ENCODE measurements at regions not wholly inside any gene's neighbourhood (a gene's known extent, or its start where the extent isn't known, plus 50 kb on each side); places are given as distances from the start of the nearest gene placed in this dataset.

DNA sequence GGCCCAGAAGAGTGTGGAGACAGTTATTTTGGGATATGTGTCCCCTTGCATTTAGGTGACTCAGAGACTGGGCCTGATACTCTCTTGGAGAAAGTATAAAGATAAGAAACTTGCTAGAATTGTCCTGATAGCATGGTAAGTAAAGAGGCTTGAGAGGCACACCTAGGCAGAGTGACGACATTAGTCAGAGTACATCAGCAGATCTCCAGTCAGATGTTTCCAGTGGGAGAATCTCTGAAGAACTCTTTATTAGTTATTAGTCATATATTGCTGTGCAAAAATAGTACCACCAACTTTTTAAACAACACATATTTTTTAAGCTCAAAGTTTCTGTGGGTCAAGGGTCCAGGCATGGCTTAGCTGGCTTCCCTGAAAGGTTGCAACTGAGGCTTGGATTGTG lies 182.6 kb downstream of the NEBL start:
- H3K36me3 ChIP-seq (ENCODE audit: control insufficient read depth in 4 of 4, insufficient read depth in 3 of 4, low read depth in 1 of 4, low read length in 3 of 4) = no peaks in the 10 kb centered on the region
- DNase-seq (ENCODE audit: low spot score) = no peak
- 47% methylated on average over 1 of the region's 1 CpG for WGBS
- no peaks in the 10 kb centered on the region for H3K9me3 ChIP-seq (ENCODE audit: control insufficient read depth in 4 of 4, low read length in 3 of 4)
- TF ChIP-seq, protein P1, sequence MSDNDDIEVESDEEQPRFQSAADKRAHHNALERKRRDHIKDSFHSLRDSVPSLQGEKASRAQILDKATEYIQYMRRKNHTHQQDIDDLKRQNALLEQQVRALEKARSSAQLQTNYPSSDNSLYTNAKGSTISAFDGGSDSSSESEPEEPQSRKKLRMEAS (IDR thresholded peaks at IDR 0.05) = no peak
- TF ChIP-seq FOXA2 (IDR thresholded peaks at IDR 0.05) (no peak), HNF4A (conservative IDR thresholded peaks at IDR 0.05) (no peak), FOXA1 (IDR thresholded peaks at IDR 0.05) (no peak), HNF4G (IDR thresholded peaks at IDR 0.05) (no peak), TAF1 (conservative IDR thresholded peaks at IDR 0.05) (no peak), RAD21 (IDR thresholded peaks at IDR 0.05) (no peak)
- TF ChIP-seq, protein P2, sequence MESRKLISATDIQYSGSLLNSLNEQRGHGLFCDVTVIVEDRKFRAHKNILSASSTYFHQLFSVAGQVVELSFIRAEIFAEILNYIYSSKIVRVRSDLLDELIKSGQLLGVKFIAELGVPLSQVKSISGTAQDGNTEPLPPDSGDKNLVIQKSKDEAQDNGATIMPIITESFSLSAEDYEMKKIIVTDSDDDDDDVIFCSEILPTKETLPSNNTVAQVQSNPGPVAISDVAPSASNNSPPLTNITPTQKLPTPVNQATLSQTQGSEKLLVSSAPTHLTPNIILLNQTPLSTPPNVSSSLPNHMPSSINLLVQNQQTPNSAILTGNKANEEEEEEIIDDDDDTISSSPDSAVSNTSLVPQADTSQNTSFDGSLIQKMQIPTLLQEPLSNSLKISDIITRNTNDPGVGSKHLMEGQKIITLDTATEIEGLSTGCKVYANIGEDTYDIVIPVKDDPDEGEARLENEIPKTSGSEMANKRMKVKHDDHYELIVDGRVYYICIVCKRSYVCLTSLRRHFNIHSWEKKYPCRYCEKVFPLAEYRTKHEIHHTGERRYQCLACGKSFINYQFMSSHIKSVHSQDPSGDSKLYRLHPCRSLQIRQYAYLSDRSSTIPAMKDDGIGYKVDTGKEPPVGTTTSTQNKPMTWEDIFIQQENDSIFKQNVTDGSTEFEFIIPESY (IDR thresholded peaks at IDR 0.05) = no peak
- no peaks in the 10 kb centered on the region for H3K4me1 ChIP-seq (ENCODE audit: control insufficient read depth in 4 of 4, insufficient read depth in 4 of 4, low read length in 3 of 4)
- no peak overlapping the region for H3K4me3 ChIP-seq (ENCODE audit: low read depth in 1 of 3, low read length in 3 of 3)
- no peak overlapping the region for H3K9ac ChIP-seq (ENCODE audit: low read depth in 1 of 2, low read length in 2 of 2)
- no peak overlapping the region for H3K27ac ChIP-seq (ENCODE audit: low read depth in 1 of 2, low read length in 2 of 2)
- no peaks in the 10 kb centered on the region for H3K27me3 ChIP-seq (ENCODE audit: control insufficient read depth in 4 of 4, insufficient read depth in 4 of 4, low read length in 3 of 4)

DNA sequence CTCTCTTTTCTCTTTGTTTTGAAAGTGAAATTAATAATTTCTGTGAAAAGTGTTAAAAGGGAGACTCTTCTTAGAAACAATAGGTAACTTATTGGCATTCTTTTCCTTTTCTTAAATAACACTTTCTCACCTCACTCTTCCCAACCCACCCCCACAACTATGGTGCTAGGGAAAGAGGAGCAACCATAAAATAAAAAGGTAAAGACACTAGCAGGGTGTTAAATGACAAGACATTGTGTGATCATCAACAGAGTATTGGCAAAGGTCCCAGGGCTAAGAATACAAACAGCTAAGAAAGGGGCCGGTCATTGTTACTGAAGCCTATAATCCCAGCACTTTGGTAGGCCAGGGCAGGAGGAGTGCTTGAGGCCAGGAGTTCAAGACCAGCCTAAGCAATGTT lies 183.7 kb downstream of the NEBL start:
- no peak for TF ChIP-seq GABPA (IDR thresholded peaks at IDR 0.05 in 1 of 2, conservative IDR thresholded peaks at IDR 0.05 in 1 of 2)
- 71% methylated on average over 1 of the region's 1 CpG for WGBS
- Histone ChIP-seq H3K9ac (ENCODE audit: low read depth in 1 of 2, low read length in 2 of 2) (no peak overlapping the region), H3K4me1 (ENCODE audit: control insufficient read depth in 4 of 4, insufficient read depth in 4 of 4, low read length in 3 of 4) (no peaks in the 10 kb centered on the region), H3K9me3 (ENCODE audit: control insufficient read depth in 4 of 4, low read length in 3 of 4) (no peaks in the 10 kb centered on the region), H3K27ac (ENCODE audit: low read depth in 1 of 2, low read length in 2 of 2) (no peak overlapping the region), H3K4me3 (ENCODE audit: low read depth in 1 of 3, low read length in 3 of 3) (no peak overlapping the region), H3K36me3 (ENCODE audit: control insufficient read depth in 4 of 4, insufficient read depth in 3 of 4, low read depth in 1 of 4, low read length in 3 of 4) (no peaks in the 10 kb centered on the region), H3K27me3 (ENCODE audit: control insufficient read depth in 4 of 4, insufficient read depth in 4 of 4, low read length in 3 of 4) (no peaks in the 10 kb centered on the region)
- no peak for DNase-seq (ENCODE audit: low spot score)

DNA sequence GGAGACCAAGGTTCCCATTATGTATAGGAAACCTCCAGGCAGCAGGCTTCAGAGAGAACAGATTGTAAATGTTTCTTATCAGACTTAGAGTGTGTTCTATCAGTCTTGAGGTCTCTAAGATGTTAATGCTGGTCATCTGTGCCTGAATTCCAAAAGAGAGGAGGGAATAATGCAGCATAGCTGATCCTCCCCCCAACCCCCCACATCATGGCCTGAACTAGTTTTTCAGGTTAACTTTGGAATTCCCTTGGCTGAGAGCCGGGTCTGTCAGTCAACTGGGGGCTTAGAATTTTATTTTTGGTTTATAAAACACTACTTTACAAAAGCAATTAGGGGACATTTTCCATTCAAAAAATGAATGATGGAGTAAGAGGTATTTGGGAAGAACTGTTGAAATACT lies 184.3 kb downstream of the NEBL start:
- Histone ChIP-seq H3K4me1 (ENCODE audit: control insufficient read depth in 4 of 4, insufficient read depth in 4 of 4, low read length in 3 of 4) (no peaks in the 10 kb centered on the region), H3K27ac (ENCODE audit: low read depth in 1 of 2, low read length in 2 of 2) (no peak overlapping the region), H3K27me3 (ENCODE audit: control insufficient read depth in 4 of 4, insufficient read depth in 4 of 4, low read length in 3 of 4) (no peaks in the 10 kb centered on the region), H3K9me3 (ENCODE audit: control insufficient read depth in 4 of 4, low read length in 3 of 4) (no peaks in the 10 kb centered on the region), H3K4me3 (ENCODE audit: low read depth in 1 of 3, low read length in 3 of 3) (no peak overlapping the region), H3K36me3 (ENCODE audit: control insufficient read depth in 4 of 4, insufficient read depth in 3 of 4, low read depth in 1 of 4, low read length in 3 of 4) (no peaks in the 10 kb centered on the region), H3K9ac (ENCODE audit: low read depth in 1 of 2, low read length in 2 of 2) (no peak overlapping the region)
- TF ChIP-seq JUND (IDR thresholded peaks at IDR 0.05) = no peak
- TF ChIP-seq EGR1 (IDR thresholded peaks at IDR 0.05; ENCODE audit: low read depth in 2 of 2) = no peak
- TF ChIP-seq RAD21 (IDR thresholded peaks at IDR 0.05) = no peak
- no peak for TF ChIP-seq NR2F2 (IDR thresholded peaks at IDR 0.05)
- TF ChIP-seq FOXA2 (IDR thresholded peaks at IDR 0.05) = no peak
- TF ChIP-seq, protein P3, sequence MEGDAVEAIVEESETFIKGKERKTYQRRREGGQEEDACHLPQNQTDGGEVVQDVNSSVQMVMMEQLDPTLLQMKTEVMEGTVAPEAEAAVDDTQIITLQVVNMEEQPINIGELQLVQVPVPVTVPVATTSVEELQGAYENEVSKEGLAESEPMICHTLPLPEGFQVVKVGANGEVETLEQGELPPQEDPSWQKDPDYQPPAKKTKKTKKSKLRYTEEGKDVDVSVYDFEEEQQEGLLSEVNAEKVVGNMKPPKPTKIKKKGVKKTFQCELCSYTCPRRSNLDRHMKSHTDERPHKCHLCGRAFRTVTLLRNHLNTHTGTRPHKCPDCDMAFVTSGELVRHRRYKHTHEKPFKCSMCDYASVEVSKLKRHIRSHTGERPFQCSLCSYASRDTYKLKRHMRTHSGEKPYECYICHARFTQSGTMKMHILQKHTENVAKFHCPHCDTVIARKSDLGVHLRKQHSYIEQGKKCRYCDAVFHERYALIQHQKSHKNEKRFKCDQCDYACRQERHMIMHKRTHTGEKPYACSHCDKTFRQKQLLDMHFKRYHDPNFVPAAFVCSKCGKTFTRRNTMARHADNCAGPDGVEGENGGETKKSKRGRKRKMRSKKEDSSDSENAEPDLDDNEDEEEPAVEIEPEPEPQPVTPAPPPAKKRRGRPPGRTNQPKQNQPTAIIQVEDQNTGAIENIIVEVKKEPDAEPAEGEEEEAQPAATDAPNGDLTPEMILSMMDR (IDR thresholded peaks at IDR 0.05; ENCODE audit: low read depth, low read length, missing input control) = no peak
- 53% methylated on average over 1 of the region's 1 CpG for WGBS
- no peak for DNase-seq (ENCODE audit: low spot score)

Data from liver (tissue), 8 donors.